ENCODE measurements at regions not wholly inside any gene's neighbourhood (a gene's known extent, or its start where the extent isn't known, plus 50 kb on each side); places are given as distances from the start of the nearest gene placed in this dataset.

GRCh38 chr18:10060469-10060782 is 146.6 kb downstream of the VAPA start:
- Histone ChIP-seq H2BK15ac (ENCODE audit: low read depth, low read length) (no peak overlapping the region), H3K18ac (ENCODE audit: insufficient read length, low read depth, low read length) (no peak overlapping the region), H2BK12ac (ENCODE audit: insufficient read length, low read depth, low read length) (no peak overlapping the region), H3K56ac (ENCODE audit: insufficient read length, low read depth, low read length) (no peak overlapping the region), H3K27ac (ENCODE audit: insufficient read length, low read depth, low read length) (no peak overlapping the region), H3K9me3 (ENCODE audit: control insufficient read depth, low read depth, low read length) (no peaks in the 10 kb centered on the region), H3K79me2 (ENCODE audit: insufficient read depth, low read length) (no peaks in the 10 kb centered on the region), H3T11ph (ENCODE audit: low read length) (no peak overlapping the region), H3K4me2 (ENCODE audit: insufficient read depth, insufficient read length, low read length) (no peak overlapping the region), H2BK120ac (ENCODE audit: low read depth, low read length, poor library complexity, severe bottlenecking) (no peak overlapping the region), H2AFZ (ENCODE audit: low read length) (no peak overlapping the region), H3K23me2 (ENCODE audit: insufficient read length, low read depth, low read length, poor library complexity, severe bottlenecking) (peaks cover 2% of the 10 kb centered on the region), H4K91ac (ENCODE audit: insufficient read length, low read depth, low read length) (no peak overlapping the region), H3K4me1 (ENCODE audit: insufficient read depth, low read length) (no peaks in the 10 kb centered on the region), H3K14ac (ENCODE audit: insufficient read depth, low read length) (0 out of 2 replicates have a peak overlapping the region, but pooled peaks have one; percentile 19), H4K8ac (replicated peaks; ENCODE audit: insufficient read length, low read depth, low read length) (no peak overlapping the region), H3K9ac (ENCODE audit: extremely low read depth, insufficient read length, low read length) (no peak overlapping the region), H2BK20ac (ENCODE audit: low read depth, low read length, poor library complexity, severe bottlenecking) (no peak overlapping the region), H3K79me1 (ENCODE audit: insufficient read depth, low read depth, low read length, poor library complexity, severe bottlenecking) (no peaks in the 10 kb centered on the region), H3K23ac (ENCODE audit: insufficient read length, low read depth, low read length) (no peak overlapping the region), H4K5ac (ENCODE audit: insufficient read length, low read depth, low read length) (no peak overlapping the region), H3K27me3 (ENCODE audit: insufficient read depth, low read length) (no peaks in the 10 kb centered on the region), H2BK5ac (ENCODE audit: insufficient read length, low read length) (no peak overlapping the region), H2AK5ac (ENCODE audit: insufficient read length, low read length) (no peak overlapping the region), H3K4ac (ENCODE audit: low read depth, low read length) (no peak overlapping the region), H4K20me1 (ENCODE audit: control insufficient read depth, insufficient read depth, insufficient read length) (no peaks in the 10 kb centered on the region)
- no peak for DNase-seq
- H3K27me3 Mint-ChIP-seq (ENCODE audit: low read depth), result peaks cover 4% of the 10 kb centered on the region
- WGBS (ENCODE audit: extremely low coverage, insufficient read length, low lambda C conversion rate), result no CpG with 5 or more reads among the region's 6 CpGs
- no peak overlapping the region for H3K27ac Mint-ChIP-seq
- H3K4me1 Mint-ChIP-seq, result peaks cover 12 to 14% of the 10 kb centered on the region in 2 experiments
- no peak overlapping the region for H3K4me3 Mint-ChIP-seq
- no peak for TF ChIP-seq CTCF (conservative IDR thresholded peaks at IDR 0.05)
- H3K36me3 Mint-ChIP-seq (ENCODE audit: insufficient read depth in 1 of 3, low read depth in 3 of 3), result no peaks in the 10 kb centered on the region
- H3K9me3 Mint-ChIP-seq, result no peaks in the 10 kb centered on the region; a peak in 1 of 5 replicates

Data from H9 (cell line).